Psoas muscle (tissue), 7 donors: ENCODE measurements at regions not wholly inside any gene's neighbourhood (a gene's known extent, or its start where the extent isn't known, plus 50 kb on each side); places are given as distances from the start of the nearest gene placed in this dataset.
"Not testable (repeated sequence)": the region's sequence is repeated elsewhere in the genome, so short reads cannot be mapped to it uniquely, and the experiment has no call there.

Experiments
- ATAC-seq, 4 donors: fragments of 200-7000 bp; cut with Tn5 transposase; one replicate each; pipeline ENCODE4 v1.9.1; 2020; ENCODE audit warnings: moderate library complexity in 3 of 4, mild to moderate bottlenecking in 2 of 4
- DNase-seq, 2 donors: peaks; one replicate each; pipeline ENCODE4 v3.0.0-alpha.2; 2020
- H3K27ac ChIP-seq: fragments of 200-600 bp; one replicate; pipeline ENCODE4 v1.8.0; 2022
- H3K27me3 ChIP-seq, 3 donors: fragments of 200-600 bp in 1 of 3; one replicate each; pipeline versions ENCODE4 v1.6.1 to v1.8.0; 2013 to 2022; ENCODE audit warnings: low read length in 2 of 3, mild to moderate bottlenecking in 2 of 3, moderate library complexity in 1 of 3; ENCODE audit not compliant: insufficient read depth in 3 of 3
- H3K36me3 ChIP-seq, 2 donors: fragments of 200-600 bp in 1 of 2; one replicate each; pipeline versions ENCODE4 v1.6.1 to v1.8.0; 2013 to 2022; ENCODE audit warnings: low read depth in 1 of 2, mild to moderate bottlenecking in 1 of 2, moderate library complexity in 1 of 2; ENCODE audit not compliant: insufficient read depth in 1 of 2
- H3K4me1 ChIP-seq: fragments of 200-600 bp; one replicate; pipeline ENCODE4 v1.8.0; 2022
- H3K4me3 ChIP-seq: fragments of 200-600 bp; one replicate; pipeline ENCODE4 v1.8.0; 2022; ENCODE audit warnings: mild to moderate bottlenecking
- H3K9me3 ChIP-seq: fragments of 200-600 bp; one replicate; pipeline ENCODE4 v1.8.0; 2022
- WGBS, 3 donors: extraction: QIAGEN DNeasy Blood & Tissue Kit; methylation state at CpG; one replicate each; pipeline versions ENCODE4 v1.1.6 to v1.1.7; 2013; 5-methylcytosine and 5-hydroxymethylcytosine counted together
- intact Hi-C, 2 donors: fragments of 100-400 bp; cut with DNase I; formaldehyde crosslinking; loops; one replicate each; pipeline versions ENCODE4 v1.11.0 to v1.14.2; 2022
- TF ChIP-seq, protein P1 (sequence below): fragments of 200-600 bp; IDR thresholded peaks from one replicate; pipeline ENCODE4 v1.8.0; 2022; ENCODE audit warnings: antibody characterized with exemption
- donor health status: healthy with polysubstance abuse.
- donor health status: DM: no; HTN: no; CAD: no; lungs with moderate emphysema.
- donor health status: Bipolar disorder and iron deficiency.
- donor health status: healthy.
- donor health status: DM: yes; HTN: yes; CAD: no.
- donor health status: DM: no; HTN: no; CAD: no.
- donor health status: DM: yes; HTN: yes; CAD: no.

DNA sequence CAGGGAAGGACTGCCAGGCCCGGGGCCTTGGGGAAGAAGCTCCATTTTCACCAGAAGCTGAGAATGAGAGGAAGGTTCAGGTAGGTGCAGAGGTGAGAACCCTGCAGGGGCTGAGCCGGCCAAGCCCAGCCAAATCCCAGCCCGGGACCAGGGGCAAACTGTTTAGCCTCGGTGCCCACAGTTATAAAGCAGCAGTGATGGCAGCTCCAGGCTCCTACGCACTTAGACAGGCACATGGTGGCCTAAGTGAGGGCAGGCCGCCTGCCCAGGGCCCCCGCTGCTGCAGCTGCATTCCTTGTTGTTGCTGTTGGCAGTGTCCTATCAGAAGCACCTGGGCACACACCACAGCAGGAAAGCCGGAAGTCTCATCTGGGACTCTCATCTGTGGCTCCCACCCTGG, 159.9 kb upstream of the FOXD4L5 start:
- no peak for ATAC-seq

DNA sequence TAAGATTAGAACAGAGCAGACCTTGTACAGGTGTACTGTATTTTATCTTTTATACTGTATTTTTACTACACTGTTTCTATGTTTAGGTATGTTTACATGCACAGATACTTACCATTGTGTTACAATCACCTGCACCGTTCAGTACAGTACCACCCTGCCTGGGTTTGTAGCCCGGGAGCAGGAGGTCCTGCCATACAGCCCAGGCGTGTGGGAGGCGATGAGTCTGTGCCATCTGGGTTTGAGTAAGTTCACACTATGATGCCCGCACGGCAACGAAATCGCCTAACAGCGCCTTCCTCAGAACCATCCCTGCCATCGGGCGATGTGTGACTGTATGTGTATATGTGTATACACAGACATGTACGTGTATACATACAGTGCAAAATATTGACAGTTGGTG, 157.1 kb upstream of the FOXD4L5 start:
- H3K9me3 ChIP-seq, DNase-seq, H3K27me3 ChIP-seq, ATAC-seq, H3K27ac ChIP-seq, H3K4me1 ChIP-seq, H3K4me3 ChIP-seq, H3K36me3 ChIP-seq, intact Hi-C loops: not testable (repeated sequence)
- 85 to 91% (median 88%) methylated on average over 11 to 12 of the region's 12 CpGs for WGBS, 3 donors

More for the DNA sequence above, 159.9 kb upstream of the FOXD4L5 start:
- H3K36me3 ChIP-seq = no peaks in the 10 kb centered on the region
- no peaks in the 10 kb centered on the region for H3K9me3 ChIP-seq
- intact Hi-C loops = no loop called here
- H3K27ac ChIP-seq = no peak overlapping the region
- H3K4me1 ChIP-seq = no peaks in the 10 kb centered on the region
- H3K4me3 ChIP-seq = no peak overlapping the region
- no peaks in the 10 kb centered on the region for H3K27me3 ChIP-seq
- DNase-seq = no peak
- TF ChIP-seq, protein P1, sequence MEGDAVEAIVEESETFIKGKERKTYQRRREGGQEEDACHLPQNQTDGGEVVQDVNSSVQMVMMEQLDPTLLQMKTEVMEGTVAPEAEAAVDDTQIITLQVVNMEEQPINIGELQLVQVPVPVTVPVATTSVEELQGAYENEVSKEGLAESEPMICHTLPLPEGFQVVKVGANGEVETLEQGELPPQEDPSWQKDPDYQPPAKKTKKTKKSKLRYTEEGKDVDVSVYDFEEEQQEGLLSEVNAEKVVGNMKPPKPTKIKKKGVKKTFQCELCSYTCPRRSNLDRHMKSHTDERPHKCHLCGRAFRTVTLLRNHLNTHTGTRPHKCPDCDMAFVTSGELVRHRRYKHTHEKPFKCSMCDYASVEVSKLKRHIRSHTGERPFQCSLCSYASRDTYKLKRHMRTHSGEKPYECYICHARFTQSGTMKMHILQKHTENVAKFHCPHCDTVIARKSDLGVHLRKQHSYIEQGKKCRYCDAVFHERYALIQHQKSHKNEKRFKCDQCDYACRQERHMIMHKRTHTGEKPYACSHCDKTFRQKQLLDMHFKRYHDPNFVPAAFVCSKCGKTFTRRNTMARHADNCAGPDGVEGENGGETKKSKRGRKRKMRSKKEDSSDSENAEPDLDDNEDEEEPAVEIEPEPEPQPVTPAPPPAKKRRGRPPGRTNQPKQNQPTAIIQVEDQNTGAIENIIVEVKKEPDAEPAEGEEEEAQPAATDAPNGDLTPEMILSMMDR = no peak
- WGBS, 3 donors = 72 to 82% (median 74%) methylated on average over 8 of the region's 8 CpGs

DNA sequence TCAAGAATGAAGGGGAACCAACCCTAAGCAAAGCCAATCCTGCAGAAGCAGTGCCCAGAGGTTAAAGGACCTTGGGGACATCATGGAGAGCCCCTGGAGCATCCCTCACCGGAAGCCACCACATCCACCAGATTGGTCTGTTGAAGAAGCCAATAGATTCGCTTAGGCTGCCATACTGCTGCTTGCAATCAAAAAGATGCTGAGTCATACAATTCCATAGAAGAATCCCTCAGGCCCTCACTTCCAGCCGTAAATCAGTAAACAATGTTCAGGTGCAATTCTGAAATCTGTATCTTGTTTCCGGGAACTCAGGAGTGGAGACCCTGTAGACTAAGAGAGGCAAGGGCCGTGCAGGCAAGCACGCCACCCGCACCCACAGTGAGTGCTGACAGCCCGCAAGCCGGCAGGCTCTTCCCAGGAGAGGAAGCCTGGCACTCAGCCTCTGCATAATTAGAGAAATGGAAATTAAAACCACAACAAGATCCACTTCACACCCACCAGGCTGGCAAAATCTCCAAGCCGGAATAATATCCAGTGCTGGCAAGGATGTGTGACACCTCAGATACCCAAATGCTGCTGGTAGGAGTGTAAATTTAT, 156.4 kb upstream of the FOXD4L5 start:
- H3K36me3 ChIP-seq, H3K27ac ChIP-seq, intact Hi-C loops, H3K4me3 ChIP-seq, H3K9me3 ChIP-seq, ATAC-seq, H3K4me1 ChIP-seq, DNase-seq, H3K27me3 ChIP-seq: not testable (repeated sequence)
- 86 to 89% (median 88%) methylated on average over 10 of the region's 10 CpGs for WGBS, 3 donors

DNA sequence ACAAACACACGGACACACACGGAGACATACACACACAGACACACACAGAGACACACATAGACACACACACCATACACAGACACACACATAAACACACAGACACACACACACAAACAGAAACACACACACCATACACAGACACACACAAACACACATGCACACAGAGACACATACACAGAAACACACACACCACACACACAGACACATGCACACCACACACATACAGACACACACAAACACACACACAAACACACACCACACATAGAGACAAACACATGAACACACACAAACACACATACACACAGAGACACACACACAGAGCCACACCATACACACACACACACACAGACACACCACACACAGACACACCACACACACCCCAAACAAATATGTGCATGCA, 152.7 kb upstream of the FOXD4L5 start:
- ATAC-seq (no peak), DNase-seq (no peak)
- Histone ChIP-seq H3K4me1 (no peaks in the 10 kb centered on the region), H3K27ac (no peak overlapping the region), H3K36me3 (no peaks in the 10 kb centered on the region), H3K4me3 (no peak overlapping the region), H3K27me3 (no peaks in the 10 kb centered on the region), H3K9me3 (no peaks in the 10 kb centered on the region)
- TF ChIP-seq, protein P1 = no peak
- WGBS, 3 donors = 54 to 77% (median 65%) methylated on average over 2 of the region's 2 CpGs
- intact Hi-C loops = no loop called here

DNA sequence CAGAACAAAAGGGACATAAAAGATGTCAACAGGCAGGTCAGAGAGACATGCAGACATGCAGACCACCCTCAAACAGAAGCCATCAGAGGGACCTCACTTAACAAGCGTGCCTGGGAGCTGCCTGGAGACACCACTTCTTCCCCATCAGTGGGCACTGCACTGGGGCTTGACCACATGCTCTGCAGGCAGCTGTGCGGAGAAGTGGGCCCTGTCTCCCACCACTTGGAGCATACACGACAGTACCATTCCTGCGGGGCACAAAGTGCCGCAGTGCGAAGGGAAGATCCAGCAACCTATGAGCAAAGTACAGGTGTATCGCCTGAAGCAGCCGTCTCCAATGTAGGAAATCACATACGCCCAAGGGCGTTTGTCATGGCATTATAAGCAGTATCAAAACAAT, 150.5 kb upstream of the FOXD4L5 start:
- intact Hi-C loops = no loop called here
- DNase-seq (no peak), ATAC-seq (no peak)
- Histone ChIP-seq H3K27ac (no peak overlapping the region), H3K4me3 (no peak overlapping the region), H3K4me1 (no peaks in the 10 kb centered on the region), H3K27me3 (no peaks in the 10 kb centered on the region), H3K36me3 (no peaks in the 10 kb centered on the region), H3K9me3 (no peaks in the 10 kb centered on the region)
- TF ChIP-seq, protein P1 = no peak
- 81 to 88% (median 84%) methylated on average over 10 of the region's 10 CpGs for WGBS, 3 donors

DNA sequence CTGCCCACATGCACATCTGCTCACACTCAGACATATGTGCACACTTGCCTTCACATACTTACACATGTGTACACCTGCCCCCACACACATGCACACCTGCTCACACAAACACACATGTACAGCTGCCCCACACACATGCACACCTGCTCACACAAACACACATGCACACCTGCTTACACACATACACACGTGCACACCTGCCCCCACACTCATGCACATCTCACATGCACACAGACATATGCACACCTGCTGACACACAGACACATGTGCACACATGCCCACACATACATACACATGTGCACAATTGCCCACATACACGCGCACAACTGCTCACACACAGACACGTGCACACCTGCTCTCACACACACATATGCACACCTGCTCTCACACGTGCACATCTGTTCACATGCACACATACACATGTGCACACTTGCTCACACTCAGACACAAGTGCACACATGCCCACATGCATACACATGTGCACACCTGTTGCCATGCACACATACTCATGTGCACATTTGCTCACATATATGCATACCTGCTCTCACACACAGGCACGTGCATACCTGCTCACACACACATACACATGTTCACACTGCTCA, 147.8 kb upstream of the FOXD4L5 start:
- WGBS, 3 donors = 86 to 92% (median 90%) methylated on average over 6 of the region's 6 CpGs
- no peak overlapping the region for H3K27ac ChIP-seq
- H3K9me3 ChIP-seq = no peaks in the 10 kb centered on the region
- TF ChIP-seq, protein P1 = no peak
- no peak overlapping the region for H3K4me3 ChIP-seq
- no peak for ATAC-seq
- intact Hi-C loops = no loop called here
- H3K27me3 ChIP-seq = no peaks in the 10 kb centered on the region
- no peaks in the 10 kb centered on the region for H3K4me1 ChIP-seq
- H3K36me3 ChIP-seq = no peaks in the 10 kb centered on the region
- DNase-seq = no peak
